HG03045 (cell line): ENCODE measurements at regions not wholly inside any gene's neighbourhood (a gene's known extent, or its start where the extent isn't known, plus 50 kb on each side); places are given as distances from the start of the nearest gene placed in this dataset.
"Not testable (repeated sequence)": the region's sequence is repeated elsewhere in the genome, so short reads cannot be mapped to it uniquely, and the experiment has no call there.

Source experiments
- ATAC-seq: cut with Tn5 transposase; IDR thresholded peaks from one replicate; pipeline ENCODE4 v1.9.1; 2021; ENCODE audit warnings: mild to moderate bottlenecking, moderate library complexity; ENCODE audit not compliant: unreplicated experiment

GRCh38 chr12:128026696-128027574 lies 240.0 kb upstream of the TMEM132C start:
- no peak for ATAC-seq

DNA sequence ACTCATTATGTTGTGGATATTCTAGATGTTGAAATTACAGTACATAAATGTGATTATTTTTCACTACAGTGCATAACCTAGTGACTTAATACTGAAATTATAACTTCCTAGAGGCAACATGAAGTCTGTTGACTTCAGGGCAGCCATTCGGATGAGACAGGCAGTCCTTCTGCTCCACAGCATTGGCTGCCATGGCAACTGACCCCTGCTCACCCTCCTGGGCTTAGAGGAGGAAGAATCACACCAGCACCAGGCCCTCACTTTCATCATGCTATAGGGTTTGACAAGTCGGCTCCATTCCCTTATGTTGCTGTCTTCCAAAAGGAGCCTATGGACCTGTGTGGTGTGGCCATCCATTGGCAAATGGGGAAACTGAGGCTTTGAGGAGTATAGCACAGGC lies 233.5 kb upstream of the TMEM132C start:
- ATAC-seq: no peak

DNA sequence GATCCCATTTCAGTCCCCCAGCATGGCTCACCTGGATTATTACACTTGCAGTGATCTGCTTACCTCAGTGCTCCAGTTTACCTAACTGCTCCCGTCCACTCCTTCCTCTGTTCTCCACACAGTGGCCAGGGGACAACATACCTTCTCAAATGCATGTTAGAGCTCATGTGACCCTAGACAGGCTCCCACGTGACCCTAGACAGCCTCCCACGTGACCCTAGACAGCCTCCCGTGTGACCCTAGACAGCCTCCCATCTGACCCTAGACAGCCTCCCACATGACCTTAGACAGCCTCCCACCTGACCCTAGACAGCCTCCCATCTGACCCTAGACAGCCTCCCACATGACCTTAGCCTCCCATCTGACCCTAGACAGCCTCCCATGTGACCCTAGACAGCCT lies 226.0 kb upstream of the TMEM132C start:
- ATAC-seq: no peak

- not testable (repeated sequence) for ATAC-seq
Observed at GRCh38 chr12:128042283-128042682, 224.7 kb upstream of the TMEM132C start.

DNA sequence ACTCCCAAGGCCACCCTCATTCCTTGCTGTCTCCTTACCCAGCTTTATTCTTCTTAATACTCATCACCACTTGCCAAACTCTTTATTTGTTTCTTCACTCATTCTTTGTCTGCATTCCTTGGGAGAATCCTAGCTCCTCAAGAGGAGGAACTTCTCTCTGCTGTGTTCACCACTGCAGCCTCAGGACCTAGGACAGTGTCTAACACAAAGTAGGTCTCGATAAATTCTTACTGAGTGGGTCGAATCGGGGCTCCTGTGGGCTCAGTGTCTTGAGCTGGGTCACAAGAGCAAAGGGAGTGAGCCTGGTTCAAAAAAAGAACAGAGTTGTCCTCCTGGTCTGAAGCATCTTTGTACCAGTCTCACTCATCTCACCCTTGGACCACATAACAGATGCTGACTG lies 224.1 kb upstream of the TMEM132C start:
- no peak for ATAC-seq

DNA sequence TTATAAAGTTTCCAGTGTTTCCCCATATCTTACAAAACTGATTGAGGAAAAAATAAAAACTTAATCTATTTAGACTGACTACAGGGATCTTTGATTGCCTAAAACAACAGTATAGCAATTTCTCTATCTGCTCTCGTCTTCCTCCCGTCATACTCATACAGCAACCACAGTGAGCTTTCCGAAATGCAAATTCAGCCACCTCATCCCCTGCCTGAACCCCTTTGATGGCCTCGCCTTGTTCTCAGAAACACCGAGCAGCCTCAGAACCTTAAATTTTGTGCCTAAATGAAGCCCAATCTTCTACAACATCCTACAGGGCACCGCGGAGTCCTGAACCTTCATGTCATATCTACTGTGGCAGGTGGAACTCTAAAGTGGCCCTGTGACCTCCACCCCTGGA lies 223.7 kb upstream of the TMEM132C start:
- ATAC-seq: no peak

GRCh38 chr12:128047266-128048060 lies 219.5 kb upstream of the TMEM132C start:
- no peak for ATAC-seq

GRCh38 chr12:128052331-128052730 lies 214.6 kb upstream of the TMEM132C start:
- ATAC-seq: no peak

DNA sequence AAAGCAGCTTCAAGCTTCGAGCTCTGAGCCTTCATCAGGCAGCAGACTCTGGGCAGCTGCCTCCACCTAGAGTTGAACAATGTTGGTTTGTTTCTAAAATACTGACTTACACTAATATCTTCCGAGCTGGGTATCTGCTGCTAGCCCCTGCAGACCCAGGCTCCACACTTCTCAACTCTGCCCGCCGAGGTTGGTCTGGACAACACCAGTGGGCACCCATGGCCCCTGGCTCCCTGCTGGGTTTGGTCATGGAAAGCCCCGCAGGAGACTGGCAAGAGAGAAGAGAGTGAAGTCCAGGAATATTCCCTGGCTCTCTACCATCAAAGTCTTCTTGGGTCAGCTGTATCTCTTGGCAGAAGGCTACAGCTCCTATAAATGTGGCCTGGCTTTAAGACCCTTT lies 214.2 kb upstream of the TMEM132C start:
- ATAC-seq: no peak

DNA sequence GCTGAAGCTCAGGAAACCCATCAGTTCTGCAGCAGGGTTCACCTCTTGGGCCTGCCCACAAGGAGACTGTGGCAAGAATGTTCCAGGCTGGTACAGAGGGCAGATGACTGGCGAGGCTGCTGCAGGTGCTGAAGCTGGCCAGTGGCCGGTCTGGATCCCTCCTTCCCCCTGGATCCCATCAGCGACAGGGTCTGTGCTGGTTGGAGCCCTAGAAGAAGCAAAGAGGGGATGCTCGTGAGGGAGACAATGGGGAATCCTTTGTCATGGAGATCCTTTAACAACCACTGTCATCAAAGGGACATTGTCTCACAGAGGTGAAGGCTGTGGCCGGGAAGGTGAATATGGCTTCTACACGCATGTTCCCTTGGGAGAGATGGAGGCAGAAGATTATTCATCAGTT lies 211.4 kb upstream of the TMEM132C start:
- no peak for ATAC-seq

DNA sequence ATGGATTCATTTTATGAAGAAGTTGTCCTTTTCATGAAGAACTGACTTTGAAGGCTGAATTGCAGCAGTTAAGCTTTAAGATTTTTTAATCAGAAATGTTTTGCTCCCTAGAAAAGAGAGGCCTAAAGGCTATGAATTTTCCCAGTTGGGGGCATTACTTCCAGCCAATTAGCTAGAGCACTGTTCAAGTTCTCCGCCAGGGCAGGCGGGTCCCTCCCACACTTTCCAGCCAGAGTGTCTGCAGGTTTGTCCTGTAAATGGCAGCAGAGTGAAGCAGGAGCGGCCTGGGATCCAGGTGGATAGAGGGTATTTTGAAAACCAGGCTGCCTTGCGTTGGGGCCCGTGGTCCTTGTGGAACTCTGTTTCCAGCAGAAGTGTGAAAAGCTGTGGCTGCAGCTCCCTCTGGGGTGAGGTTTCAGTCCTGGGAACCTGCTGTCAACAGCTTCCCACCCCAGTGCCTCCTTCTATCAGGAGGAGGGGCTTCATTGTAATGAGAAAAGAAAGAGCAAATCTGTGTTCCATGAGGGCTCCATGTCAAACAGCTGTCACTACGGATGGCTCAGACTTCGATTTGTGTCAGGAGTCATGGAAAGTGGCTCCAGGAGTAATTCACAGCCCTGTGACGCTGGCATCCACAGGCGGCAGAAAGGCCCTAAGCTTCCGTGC lies 210.7 kb upstream of the TMEM132C start:
- no peak for ATAC-seq

GRCh38 chr12:128057586-128057985 lies 209.4 kb upstream of the TMEM132C start:
- no peak for ATAC-seq

DNA sequence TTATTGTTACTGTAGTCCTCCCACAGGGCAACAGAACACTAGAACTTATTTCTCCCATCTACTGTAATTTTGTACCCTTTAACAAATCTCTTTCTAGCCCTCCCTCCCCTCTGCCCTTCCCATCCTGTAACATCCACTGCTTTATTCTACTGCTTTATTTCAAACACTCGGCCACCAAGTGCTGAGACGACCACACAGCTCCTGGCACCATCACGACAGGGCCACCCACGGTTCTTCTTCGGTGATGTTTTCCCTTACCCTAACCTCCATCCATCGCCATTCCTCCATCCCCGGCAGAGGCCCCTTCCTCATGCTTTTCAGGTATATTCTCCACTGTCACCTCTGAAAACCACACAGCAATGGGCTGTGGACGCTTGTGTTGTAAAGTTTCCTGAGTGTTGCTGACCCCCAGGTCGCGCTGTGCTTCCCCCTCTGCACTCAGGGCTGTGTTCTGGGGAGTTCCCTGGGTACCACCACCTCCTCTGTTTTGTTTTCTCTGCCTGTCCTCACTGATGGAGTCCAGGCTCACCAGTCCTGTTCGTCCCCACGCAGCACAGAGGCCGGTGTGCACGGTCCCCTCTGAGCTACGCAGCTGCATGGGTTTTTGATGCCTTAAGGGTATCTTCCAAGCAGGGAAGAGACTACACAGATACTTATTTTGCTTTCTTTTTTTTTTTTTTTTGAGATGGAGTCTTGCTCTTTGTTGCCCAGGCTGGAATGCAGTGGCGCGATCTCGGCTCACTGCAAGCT lies 207.2 kb upstream of the TMEM132C start:
- ATAC-seq: no peak

DNA sequence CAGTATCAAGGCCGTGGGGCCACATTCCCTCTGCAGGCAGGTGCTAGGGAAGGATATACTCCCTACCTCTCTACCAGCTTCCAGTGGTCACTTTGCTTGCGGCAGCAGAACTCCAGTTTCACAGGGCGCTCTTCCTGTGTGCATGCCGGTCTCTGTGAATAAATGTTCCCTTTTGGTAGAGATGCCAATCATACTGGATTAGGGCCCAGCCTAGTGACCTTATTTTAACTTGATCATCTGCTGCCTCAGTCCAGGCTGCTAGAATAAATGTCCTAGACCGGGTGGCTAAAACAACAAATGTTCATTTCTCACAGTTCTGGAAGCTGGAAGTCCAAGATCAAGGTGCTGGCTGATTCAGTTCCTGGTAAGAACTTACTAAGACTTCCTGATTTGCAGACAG lies 198.8 kb upstream of the TMEM132C start:
- ATAC-seq: no peak

DNA sequence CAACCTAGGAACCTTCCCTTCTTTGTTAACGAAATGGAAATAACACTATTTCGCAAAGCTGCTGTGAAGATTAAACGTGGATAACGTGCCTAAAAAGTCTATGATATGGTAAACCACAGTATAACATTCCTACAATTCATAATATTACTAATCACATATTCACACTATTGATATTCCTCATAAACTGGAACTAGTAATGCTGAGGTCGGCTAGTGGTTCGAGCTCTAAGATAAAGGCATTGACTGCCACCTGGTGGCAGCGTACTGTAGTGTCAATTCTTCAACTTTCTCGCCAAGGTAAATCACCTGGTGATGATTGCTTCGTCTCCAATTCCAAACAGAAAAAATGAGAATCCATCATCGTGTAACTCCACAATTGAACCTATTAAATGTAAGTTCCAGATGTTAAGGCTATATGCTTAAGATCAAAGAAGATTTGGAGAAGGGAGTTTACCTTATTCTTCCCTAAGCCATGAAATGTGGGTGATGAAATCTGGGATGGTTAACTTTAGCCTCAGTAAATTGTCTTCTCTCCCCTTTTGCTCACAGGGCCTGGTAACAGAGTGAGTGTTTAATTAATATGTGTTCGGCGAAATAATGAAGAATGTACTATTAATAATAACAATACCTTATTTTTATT lies 197.5 kb upstream of the TMEM132C start:
- no peak for ATAC-seq

DNA sequence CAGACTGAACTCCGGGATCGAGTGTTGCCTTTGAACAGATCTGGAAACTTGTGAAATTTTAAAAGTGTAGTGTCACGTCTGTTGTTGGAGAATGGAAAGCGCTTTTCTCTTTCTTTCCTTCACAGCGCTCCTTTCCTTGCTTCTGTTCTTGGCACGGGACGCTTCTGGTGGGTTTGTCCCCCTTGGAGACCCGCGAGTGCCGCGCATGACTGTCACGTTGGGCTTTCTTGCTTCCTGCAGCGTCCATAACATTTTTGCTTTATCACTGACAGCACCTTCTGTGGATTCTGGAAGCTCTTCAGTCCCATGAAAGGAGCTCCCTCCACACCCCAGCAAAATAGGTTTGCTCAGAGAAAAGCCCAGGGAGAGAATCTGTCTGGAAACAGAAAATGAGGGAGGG lies 193.0 kb upstream of the TMEM132C start:
- no peak for ATAC-seq

- ATAC-seq: no peak
Observed at GRCh38 chr12:128075332-128075731, 191.6 kb upstream of the TMEM132C start.

DNA sequence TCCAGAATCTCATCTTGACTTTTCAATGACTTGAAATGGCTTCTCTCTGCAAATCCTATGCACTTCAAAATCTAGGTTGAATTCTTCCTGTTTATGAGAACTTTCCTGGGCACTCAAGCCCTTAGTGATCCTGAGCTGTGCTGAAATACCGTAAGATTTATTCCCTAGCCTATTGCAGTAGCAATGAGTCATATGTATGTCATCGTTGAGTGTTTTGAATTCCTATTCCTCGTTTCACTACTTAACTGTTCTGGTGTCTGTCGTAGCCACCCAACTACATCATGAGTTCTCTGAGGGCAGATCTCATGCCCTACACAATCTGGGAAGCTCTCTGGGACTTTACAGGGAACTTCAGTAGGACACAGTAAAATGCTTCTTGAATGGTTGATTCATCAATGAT lies 190.8 kb upstream of the TMEM132C start:
- ATAC-seq: no peak

DNA sequence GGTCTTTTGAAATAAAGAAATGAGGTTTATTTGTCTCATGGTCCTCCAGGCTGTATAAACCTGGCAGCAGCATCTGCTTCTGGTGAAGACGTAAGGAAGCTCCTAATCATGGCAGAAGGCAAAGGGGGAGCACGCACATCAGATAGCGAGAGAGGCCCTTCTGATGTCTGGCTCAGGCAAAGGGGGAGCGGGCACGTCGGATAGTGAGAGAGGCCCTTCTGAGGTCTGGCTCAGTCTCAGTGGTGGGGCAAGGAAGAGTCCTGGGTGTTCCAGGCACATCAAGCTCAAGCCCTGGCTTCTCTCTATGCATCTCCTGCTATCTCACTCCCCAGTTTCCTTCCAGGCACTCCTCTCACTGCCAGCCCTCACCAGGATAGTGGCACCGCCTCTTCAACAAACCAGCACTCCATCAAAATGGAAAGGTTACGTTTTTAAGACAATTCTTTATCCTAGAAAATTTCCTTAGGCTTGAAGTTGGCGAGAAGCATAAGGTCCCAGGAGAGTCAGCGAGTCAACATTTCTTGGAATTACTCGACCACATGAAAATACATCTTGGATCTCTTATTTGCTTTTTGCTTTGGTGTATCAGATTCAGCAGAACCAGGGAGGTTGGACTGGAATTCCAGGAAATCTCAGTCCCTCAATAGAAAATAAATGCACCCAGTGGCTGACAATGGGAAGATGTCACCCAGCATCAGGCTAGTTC lies 189.6 kb upstream of the TMEM132C start:
- ATAC-seq: no peak

DNA sequence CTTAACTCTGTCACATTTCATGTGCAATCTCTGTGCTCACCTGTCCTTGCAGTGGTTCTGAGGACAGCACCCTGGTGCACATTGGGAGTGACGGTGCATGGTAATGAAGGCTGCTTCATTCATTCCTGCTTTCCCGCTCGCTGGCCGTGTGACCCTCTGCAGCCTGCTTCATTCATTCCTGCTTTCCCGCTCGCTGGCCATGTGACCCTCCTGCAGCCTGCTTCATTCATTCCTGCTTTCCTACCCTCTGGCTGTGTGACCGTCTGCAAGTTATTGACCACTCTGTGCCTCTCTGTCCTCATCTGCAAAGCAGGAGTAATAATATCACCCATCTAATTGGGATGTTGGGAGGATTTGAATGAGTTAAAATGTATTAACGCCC lies 189.1 kb upstream of the TMEM132C start:
- no peak for ATAC-seq
